B cell (primary cell): ENCODE measurements at regions not wholly inside any gene's neighbourhood (a gene's known extent, or its start where the extent isn't known, plus 50 kb on each side); places are given as distances from the start of the nearest gene placed in this dataset.

Experiments
- CTCF ChIP-seq: fragments of 200-600 bp; IDR thresholded peaks from one replicate; pipeline ENCODE4 v1.8.0; 2022; ENCODE audit warnings: antibody characterized with exemption, mild to moderate bottlenecking
- EZH2 ChIP-seq: IDR thresholded peaks from 2 replicates; pipeline ENCODE4 v1.6.1; 2012; ENCODE audit warnings: borderline replicate concordance, low read depth, mild to moderate bottlenecking, moderate library complexity, low read length; ENCODE audit not compliant: insufficient read depth, poor library complexity, severe bottlenecking

GRCh38 chr5:111563031-111563822 is 50.9 kb upstream of the STARD4 start:
- no peak for TF ChIP-seq EZH2
- no peak for TF ChIP-seq CTCF
